Stimulated activated CD8-positive, alpha-beta memory T cell treated with anti-CD3 and anti-CD28 coated beads, Interleukin-15, amount 100 ng/mL, for 48 hours (primary cell): ENCODE measurements at regions not wholly inside any gene's neighbourhood (a gene's known extent, or its start where the extent isn't known, plus 50 kb on each side); places are given as distances from the start of the nearest gene placed in this dataset.

Source experiments
- DNase-seq, 2 donors: peaks; one replicate each; pipeline ENCODE4 v3.0.0-alpha.2; 2020; ENCODE audit warnings: low read depth in 2 of 2

DNA sequence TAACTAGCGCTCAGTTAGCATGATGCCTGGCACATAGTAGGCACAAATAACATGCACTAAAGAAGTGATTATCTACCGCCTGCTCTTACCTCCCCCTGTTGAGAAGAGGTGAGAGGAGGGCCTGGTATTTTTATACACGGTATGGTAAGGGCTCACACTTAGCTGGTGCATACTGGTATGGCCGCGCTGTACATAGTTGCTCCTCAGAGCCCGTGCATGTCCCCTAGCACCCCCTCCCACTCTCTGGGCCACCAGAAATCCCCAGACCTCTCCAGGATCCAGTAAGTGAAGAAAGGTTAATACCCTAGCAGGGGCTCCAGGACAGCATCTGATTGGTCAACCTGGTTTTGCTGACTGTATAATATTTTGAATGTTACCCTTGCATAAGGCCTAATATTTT, 121.4 kb downstream of the RAB11FIP2 start:
- no peak for DNase-seq

DNA sequence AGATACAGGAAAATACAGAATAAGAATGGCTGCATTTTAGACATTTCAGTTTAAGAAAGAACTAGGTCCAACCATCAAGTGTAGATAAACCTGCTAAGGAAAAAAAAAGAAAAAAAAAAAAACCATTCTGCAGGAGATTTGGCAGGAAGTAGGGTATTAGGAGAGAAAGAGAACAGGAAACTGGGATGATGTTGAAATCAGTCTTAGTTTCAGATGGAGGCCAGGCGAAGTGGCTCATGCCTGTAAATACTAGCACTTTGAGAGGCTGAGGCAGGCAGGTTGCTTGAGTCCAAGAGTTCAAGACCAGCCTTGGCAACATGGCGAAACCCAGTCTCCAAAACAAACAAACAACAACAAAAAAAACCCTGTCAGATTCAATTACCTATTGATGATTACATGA, 120.2 kb downstream of the RAB11FIP2 start:
- DNase-seq = no peak

DNA sequence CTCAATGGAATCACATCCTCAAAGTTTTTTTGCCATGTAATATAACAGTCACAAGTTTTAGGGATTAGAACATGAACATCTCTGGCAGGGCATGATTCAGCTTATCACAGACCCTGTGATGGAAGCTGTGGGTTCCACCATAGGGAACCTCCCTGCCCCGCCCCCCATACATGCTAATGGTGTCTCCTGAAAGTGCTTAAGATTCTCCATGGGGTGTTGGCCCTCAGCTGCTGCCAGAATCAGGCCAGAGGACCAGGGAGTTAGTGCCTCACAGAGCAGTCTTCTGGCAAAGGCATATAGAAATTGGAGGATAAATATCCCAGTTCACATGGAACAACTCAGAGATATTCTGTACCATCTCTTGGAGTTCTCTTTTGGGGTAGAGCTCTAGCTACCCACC, 119.4 kb downstream of the RAB11FIP2 start:
- DNase-seq = no peak

DNA sequence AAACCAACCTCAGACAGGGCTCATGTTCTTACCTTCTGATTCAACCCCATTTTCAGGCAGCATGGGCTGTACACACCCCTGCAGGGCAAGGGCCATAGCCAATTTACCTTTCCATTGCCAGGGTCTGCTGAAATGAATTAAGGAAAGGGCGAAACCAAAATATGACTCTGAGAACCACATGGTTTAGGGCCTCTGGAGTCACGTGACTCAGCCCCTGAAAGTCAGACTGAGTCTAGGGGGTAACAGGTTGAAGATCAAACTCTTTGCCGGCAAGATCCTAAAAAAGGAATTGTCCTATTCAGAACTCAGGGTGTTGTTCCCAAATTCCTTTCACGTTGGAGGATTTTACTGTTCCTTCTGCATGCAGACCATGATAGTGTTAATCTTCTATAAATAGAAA, 118.9 kb downstream of the RAB11FIP2 start:
- DNase-seq = no peak

DNA sequence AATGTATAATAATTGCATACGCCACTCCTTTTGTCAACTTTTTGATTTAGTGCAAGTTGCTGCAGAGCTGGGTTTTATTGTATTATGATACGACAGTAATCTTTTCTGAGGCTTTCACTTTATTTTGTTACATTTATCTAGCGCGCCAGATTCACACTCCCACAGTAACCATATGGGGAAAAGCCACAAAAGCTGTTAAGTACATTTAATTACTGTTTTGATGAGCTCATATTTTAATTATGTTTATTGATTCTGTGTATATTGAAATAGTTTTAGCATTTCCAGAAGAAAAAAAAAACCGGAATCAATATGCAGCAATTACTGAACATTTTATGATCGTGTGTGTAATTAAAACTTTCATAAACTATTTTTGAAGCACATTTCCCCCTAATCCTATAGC, 118.5 kb downstream of the RAB11FIP2 start:
- DNase-seq = no peak

DNA sequence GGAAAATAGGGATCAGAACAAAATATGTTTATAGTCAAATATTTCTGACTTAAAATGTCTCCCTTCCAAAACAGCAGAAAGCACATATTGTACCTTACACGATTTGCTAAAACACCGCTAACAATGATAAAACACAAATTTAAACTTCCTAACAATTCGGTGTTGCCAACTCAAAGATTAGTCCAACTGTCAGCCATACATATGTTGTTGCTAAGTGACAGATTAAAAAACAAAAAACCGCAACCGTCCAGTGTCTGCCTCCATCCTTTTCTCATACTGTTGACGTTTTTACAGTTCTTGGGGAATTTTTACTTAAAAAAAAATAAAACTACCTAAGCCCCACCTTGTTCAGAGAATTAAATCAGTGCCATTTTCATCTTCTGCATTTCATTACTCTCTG, 118.0 kb downstream of the RAB11FIP2 start:
- DNase-seq = no peak

DNA sequence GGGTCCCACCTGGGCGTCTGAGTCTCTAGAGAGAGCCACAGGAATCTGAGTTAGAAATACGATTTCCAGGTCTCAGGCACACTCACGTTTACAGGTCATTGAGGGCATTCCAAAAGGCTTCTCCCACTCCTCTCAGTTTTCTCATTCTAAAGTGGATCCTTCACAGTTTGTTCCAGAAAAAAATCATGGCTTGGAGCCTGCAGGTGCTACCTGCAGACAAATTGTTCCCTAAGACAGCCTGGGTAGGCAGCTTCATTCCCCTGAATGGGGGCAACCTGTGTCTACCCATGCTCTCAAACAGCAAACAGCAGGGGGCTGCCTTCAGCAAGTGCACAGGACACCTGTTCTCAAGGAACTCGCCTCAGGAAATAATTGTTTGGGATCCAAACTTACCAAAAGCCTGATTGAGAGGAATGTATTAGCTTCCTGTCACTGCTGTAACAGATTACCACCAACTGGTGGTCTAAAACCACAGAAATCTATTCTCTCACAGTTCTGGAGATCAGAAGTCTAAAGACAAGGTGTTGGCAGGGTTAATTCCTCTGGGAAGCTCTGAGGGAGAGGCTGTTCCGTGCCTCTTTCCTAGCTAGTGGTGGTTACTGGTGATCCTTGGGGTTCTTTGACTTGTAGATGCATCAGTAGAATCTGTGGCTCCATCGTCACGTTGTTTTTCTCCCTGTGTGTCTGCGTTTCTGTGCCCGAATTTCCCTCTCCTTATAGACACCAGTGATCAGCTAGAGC, 117.2 kb downstream of the RAB11FIP2 start:
- no peak for DNase-seq

DNA sequence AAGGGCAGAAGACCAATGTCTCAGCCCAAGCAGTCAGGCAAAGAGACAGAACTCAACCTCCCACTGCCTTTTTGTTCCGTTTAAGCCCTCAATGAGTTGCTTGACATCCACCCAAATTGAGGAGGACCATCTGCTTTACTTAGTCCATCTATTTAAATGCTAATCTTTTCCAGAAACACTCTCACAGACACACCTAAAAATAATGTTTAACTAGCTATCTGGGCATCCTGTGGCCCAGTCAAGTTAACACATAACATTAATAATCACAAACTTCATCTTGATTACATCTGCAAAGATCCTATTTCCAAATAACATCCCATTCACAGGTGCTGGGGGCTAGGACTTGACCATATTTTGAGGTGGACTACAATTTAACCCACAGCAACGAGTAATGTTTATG, 115.7 kb downstream of the RAB11FIP2 start:
- DNase-seq = no peak

DNA sequence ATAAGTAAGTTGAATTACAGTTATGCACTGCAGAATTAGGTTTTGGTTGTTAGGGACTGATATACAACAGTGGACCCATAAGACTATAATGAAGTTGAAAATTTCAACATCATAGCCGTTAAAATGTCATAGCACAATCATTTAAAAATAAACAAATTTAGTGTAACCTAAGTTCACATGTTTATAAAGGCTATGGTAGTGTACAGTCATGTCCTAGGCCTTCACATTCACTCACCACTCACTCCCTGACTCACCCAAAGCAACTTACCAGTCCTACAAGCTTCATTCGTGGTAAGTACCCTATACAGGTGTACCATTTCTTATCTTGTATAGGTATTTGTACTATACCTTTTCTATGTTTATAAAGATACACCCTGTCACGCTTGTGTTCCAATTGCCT, 113.7 kb downstream of the RAB11FIP2 start:
- DNase-seq = no peak

DNA sequence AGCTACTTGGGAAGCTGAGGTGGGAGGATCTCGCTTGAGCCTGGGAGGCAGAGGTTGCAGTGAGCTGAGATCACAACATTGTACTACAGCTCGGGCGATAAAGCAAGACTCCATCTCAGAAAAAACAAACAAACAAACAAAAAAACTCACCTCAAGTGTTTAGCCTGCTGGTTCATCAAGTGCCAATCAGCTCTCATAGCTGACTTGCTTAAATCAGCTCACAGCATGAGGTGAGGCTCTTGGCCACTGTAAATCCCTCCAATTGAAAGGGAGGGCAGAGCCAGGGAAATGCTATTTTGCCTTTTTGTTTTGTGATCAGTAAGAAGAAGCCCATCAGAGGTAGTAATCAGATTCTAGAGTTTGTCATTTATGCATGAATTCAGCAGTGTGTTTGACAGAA, 112.3 kb downstream of the RAB11FIP2 start:
- DNase-seq = no peak

DNA sequence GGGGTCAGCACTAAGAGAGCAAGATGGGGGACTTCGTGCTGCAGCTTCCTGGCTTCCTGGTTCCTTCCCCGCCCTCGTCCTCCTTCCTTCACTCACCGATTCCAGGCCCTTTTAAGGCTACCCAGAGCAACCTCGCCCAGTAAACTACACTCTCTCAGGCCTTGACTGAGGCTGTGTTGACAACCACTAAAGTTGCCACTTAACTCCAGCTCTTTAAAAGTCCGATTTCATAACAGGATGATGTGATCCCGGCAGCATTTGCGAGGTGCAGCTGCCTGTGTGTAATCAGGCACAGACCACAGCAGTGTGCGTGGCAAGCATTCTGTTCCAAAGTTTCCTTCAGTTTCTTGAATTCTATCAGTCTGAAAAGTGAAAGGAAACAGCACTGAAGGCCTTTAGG, 110.6 kb downstream of the RAB11FIP2 start:
- DNase-seq = no peak

DNA sequence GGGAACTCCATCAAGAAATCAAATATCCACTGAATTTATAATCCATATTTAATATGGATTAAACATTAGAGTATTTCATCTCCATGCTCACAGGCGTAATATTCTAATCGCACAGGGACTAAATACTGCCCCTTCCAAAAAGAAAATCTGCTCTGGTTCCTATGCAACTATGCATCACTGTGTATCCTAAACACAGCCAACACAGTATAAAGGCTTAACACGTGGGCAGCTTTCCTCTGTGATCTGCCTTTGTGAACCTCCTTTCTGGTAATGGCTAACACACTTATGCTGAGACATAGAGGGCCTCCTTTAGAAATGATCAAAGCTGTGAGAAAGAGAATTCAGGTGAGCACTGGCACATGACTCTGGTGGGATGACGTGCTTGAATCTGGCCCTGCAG, 110.2 kb downstream of the RAB11FIP2 start:
- no peak for DNase-seq

DNA sequence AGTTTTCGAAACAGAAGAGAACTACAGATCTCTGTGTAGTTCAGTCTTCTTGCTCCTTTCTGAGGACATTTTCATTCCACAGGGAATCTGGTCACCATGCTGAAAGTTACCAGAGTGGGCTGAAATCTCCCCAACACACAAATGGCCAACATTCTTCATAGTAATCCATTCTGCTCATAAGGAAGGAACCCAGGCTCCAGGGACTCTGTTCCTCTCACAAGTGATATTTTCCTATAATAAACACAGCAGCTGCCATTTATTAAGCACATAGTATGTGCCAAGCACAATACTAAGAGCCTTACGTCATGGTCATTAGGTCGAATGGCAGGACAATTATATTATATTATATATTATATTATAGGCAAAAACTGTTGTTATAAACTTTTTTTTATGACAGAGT, 109.8 kb downstream of the RAB11FIP2 start:
- no peak for DNase-seq

DNA sequence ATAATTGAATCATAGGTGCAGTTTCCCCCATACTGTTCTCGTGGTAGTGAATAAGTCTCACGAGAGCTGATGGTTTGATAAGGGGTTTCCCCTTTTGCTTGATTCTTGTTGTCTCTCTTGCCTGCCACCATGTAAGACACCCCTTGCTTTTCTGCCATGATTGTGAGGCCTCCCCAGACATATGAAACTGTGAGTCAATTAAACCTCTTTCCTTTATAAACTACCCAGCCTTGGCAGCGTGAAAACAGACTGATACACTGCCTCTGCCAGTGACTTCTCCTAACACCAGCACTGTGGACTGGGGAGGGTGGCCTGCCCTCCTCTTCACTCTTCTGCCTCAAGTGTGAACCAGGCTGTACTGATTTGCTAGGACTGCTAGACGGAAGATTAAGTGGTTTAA, 108.6 kb downstream of the RAB11FIP2 start:
- DNase-seq = no peak

DNA sequence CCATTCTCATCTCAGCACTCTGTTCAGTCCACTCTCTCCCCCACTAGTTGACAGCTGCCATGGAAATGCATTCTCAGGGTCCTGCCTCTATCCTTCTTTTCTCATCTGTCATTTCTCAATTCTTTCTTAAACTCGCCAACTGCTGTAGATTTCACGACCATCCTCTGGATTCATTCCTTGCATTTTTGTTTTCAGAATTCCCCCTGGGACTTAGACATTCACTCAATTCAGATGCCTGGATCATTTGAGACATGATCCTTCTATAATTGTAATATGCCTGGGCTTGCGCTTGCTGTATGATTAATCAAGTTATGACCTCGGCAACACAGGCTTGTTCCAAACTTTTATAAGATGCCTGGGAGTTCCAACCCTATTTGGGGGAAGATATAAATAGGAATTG, 104.5 kb downstream of the RAB11FIP2 start:
- no peak for DNase-seq

DNA sequence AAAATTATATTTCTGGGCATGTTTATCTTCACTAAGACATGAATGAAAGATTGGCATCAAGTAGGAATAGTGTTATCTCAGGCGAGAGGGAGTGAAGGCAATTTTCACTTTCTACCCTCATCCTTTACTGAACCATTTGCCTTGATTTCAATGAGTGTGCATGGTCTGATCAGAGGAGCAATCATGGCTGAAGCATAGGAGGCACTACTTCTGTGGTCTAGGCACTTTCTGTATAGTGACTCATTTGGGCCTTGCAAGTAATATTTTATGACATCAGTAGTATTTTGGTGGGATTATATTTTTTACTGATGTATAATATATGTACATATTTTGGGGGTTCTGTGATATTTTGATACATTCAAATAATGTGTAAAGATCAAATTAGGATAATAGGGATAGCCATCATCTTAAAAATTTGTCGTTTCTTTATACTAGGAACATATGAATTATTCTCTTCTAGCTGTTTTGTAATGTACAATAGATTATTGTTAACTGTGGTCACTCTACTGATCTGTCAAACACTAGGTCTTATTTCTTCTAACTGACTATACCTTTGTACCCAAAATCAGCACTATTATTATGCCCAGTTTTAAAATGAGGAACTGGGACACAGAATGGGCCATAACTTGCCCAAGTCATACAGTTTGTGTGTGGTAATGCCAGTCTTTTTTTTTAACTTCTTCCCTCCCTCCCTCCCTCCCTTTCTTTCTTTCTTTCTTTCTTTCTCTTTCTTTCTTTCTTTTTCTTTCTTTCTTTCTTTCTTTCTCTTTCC, 101.9 kb downstream of the RAB11FIP2 start:
- DNase-seq = no peak

DNA sequence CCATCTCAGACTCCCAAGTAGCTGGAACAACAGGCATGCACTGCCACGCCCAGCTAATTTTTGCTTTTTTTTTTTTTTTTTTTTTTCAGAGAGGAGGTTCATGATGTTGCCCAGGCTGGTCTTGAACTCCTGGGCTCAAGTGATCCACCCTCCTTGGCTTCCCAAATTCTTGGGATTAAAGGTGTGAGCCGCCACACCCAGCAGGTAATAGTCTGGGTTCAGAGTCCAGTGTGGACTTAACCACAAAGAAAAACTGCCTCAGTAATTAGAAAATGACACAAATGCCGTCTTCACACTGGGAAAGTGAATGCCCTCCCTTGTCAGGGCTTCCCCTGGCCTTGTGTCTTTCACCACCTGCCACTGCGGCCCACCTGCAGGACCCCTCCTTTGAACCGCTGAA, 101.1 kb downstream of the RAB11FIP2 start:
- no peak for DNase-seq

DNA sequence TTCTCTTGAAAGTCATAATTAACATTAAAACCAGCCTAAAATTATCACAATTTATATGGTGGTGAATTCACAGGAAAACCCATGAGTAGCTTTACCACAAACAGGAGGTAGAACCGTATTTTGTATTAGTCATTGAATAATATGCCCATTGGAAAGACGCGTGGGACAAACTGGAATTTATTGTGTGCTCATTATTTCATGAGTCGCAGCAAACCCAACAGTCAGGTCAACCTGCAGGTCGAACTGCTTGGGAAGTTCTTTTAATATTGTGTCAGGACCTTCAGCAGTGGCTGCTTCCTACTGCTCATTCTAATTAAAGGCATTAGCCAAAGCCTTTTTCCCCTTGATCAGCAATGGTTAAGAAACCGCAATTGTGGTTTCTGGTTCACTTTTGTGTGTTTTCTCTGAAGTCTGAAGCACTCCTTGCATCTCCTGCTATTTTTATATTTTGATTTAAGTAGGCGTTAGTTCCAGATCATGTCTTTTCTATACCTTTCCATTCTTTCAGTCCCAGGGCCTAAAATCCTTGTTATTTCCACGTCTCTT, 100.1 kb downstream of the RAB11FIP2 start:
- DNase-seq = no peak

DNA sequence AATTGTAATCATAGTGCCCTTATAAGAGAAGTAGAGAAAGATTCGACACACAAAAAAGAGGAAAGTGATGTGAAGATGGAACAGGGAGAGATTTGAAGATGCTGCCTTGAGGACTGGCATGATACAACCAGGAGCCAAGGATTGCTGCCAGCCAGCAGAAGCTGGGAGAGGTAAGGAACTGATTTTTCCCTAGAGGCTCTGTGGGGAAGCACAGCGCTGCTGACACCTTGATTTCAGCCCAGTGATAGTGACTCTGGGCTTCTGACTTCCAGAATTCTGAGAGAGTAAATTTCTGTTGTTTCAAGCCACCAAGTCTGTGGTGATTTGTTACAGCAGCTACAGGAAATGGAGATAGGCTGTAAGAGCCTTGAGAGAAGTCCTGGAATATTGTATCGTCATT, 98.2 kb downstream of the RAB11FIP2 start:
- no peak for DNase-seq

DNA sequence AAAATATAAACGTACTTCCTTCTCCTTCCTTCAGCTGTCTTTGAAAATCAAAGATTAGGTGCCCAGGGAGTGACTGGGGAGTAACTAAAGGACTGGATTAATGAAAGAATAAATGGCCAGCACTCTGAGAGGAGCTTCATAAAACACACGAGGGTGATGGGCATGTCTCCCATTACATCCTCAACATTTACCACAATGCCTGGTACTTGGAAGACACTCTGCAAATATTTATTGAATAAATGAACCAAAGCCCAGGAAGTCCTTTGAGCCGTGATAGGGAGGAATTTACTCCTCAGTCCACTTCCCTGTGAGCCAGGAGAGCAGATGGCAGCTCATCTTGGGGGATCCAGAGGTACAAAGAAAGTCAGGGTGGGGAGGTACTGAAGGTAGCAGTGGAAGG, 96.3 kb downstream of the RAB11FIP2 start:
- no peak for DNase-seq
